ENCODE measurements at regions not wholly inside any gene's neighbourhood (a gene's known extent, or its start where the extent isn't known, plus 50 kb on each side); places are given as distances from the start of the nearest gene placed in this dataset.

DNA sequence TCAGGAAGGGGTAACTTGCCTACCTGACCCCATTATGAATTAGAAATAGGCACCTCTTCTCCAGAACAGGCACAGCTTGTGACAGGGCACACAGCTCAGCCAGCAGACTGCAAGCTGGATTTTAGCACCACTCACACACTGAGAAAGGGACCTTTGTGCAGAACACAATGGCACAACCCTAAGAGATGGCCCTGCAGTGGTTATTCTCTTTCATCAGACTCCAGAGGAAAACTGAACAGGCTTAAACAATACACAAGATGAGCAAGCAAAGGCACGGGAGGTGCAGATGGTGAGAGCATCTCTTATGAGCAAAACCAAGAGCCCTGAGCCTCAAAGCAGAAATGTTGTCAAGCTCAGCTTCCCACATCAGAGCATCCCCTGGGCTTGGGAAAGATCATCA lies 93.8 kb upstream of the LRRC55 start:
- TF ChIP-seq, protein P1, sequence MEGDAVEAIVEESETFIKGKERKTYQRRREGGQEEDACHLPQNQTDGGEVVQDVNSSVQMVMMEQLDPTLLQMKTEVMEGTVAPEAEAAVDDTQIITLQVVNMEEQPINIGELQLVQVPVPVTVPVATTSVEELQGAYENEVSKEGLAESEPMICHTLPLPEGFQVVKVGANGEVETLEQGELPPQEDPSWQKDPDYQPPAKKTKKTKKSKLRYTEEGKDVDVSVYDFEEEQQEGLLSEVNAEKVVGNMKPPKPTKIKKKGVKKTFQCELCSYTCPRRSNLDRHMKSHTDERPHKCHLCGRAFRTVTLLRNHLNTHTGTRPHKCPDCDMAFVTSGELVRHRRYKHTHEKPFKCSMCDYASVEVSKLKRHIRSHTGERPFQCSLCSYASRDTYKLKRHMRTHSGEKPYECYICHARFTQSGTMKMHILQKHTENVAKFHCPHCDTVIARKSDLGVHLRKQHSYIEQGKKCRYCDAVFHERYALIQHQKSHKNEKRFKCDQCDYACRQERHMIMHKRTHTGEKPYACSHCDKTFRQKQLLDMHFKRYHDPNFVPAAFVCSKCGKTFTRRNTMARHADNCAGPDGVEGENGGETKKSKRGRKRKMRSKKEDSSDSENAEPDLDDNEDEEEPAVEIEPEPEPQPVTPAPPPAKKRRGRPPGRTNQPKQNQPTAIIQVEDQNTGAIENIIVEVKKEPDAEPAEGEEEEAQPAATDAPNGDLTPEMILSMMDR (conservative IDR thresholded peaks at IDR 0.05; ENCODE audit: low read depth, low read length), result no peak
- H3K4me3 ChIP-seq (ENCODE audit: low read depth, low read length), result no peak overlapping the region
- no peak for DNase-seq (ENCODE audit: low read depth)

GRCh38 chr11:57092028-57092698 lies 89.6 kb upstream of the LRRC55 start:
- no peak for DNase-seq (ENCODE audit: low read depth)
- TF ChIP-seq, protein P1 (conservative IDR thresholded peaks at IDR 0.05; ENCODE audit: low read depth, low read length), result no peak
- H3K4me3 ChIP-seq (ENCODE audit: low read depth, low read length), result no peak overlapping the region

GRCh38 chr11:57094181-57094935 lies 87.4 kb upstream of the LRRC55 start:
- TF ChIP-seq, protein P1 (conservative IDR thresholded peaks at IDR 0.05; ENCODE audit: low read depth, low read length), result no peak
- H3K4me3 ChIP-seq (ENCODE audit: low read depth, low read length), result no peak overlapping the region
- DNase-seq (ENCODE audit: low read depth), result no peak

DNA sequence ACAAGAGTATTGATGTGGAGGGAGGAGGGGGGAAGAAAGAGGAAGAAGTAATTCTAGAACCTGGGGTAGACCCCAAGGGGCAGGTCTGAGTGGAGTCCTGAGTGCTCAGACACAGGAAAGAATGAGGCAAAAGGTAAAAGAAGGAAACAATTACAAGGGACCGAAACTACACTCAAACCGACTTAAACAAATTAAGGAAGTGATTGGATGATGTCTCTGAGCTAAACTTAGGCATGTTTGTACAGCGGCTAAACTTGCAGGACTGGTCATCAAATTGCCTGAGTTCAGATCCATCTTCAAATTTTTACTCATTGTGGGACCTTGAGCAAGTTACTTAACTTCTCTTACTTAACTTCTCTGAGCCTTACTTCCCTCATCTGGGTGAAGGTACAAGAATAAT lies 86.3 kb upstream of the LRRC55 start:
- no peak overlapping the region for H3K4me3 ChIP-seq (ENCODE audit: low read depth, low read length)
- no peak for DNase-seq (ENCODE audit: low read depth)
- TF ChIP-seq, protein P1 (conservative IDR thresholded peaks at IDR 0.05; ENCODE audit: low read depth, low read length), result no peak

DNA sequence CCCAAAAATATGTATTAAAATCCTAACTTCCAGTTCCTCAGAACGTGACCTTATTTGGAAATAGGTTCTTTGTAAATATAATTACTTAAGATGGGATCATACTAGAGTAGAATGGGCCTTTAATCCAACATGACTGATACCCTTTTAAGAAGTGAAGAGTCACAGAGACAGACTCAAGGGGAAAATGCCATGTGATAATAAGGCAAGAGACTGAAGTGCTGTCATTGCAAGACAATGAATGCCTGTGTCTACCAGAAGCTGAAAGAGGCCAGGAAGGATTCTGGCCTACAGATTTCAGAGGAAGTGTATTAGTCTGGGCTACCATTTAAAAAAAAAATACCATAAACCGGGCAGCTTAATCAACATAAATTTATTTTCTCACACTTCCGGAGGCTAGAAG lies 85.9 kb upstream of the LRRC55 start:
- TF ChIP-seq, protein P1 (conservative IDR thresholded peaks at IDR 0.05; ENCODE audit: low read depth, low read length), result no peak
- no peak for DNase-seq (ENCODE audit: low read depth)
- H3K4me3 ChIP-seq (ENCODE audit: low read depth, low read length), result no peak overlapping the region

DNA sequence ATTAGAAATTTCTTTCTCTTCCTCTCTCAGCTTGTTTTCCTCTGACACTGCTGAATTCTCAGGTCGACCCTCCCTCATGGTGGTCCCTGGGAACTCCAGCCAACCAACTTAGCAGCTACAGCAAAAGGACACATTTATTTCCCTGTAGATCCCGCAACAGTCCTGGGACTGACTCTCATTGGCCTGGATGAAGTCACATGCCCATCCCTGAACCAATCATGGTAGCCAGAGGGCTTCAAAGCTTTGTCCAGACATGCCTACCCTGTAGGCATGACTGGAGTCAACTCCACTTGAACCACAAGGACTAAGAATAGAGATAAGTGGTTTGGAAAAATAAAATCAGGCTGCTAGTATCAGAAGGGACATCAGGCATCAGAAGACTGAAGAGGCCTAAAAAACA lies 84.6 kb upstream of the LRRC55 start:
- TF ChIP-seq, protein P1 (conservative IDR thresholded peaks at IDR 0.05; ENCODE audit: low read depth, low read length), result no peak
- no peak overlapping the region for H3K4me3 ChIP-seq (ENCODE audit: low read depth, low read length)
- DNase-seq (ENCODE audit: low read depth), result no peak

- no peak for DNase-seq (ENCODE audit: low read depth)
- TF ChIP-seq, protein P1 (conservative IDR thresholded peaks at IDR 0.05; ENCODE audit: low read depth, low read length), result no peak
- H3K4me3 ChIP-seq (ENCODE audit: low read depth, low read length), result no peak overlapping the region
Observed at GRCh38 chr11:57098191-57098590, 83.6 kb upstream of the LRRC55 start.

Data from choroid plexus epithelial cell (primary cell).